SU-DHL-6 (cell line): ENCODE measurements at regions not wholly inside any gene's neighbourhood (a gene's known extent, or its start where the extent isn't known, plus 50 kb on each side); places are given as distances from the start of the nearest gene placed in this dataset.

Experiments used
- CTCF ChIP-seq: fragments of 200-600 bp; sonication (generic); IDR thresholded peaks from one replicate; pipeline ENCODE4 v1.5.1; 2017; ENCODE audit warnings: antibody characterized with exemption, mild to moderate bottlenecking, low read length, moderate library complexity; ENCODE audit not compliant: insufficient read depth, poor library complexity, severe bottlenecking
- EZH2phosphoT487 ChIP-seq: fragments of 200-600 bp; sonication (generic), shearing (Covaris generic); conservative IDR thresholded peaks from 2 replicates; pipeline ENCODE4 v1.6.1; 2018; ENCODE audit warnings: mild to moderate bottlenecking, antibody characterized with exemption, low read length, moderate library complexity, mixed read lengths

GRCh38 chr1:213698092-213698702 lies 289.6 kb upstream of the PROX1 start:
- no peak for TF ChIP-seq CTCF
- TF ChIP-seq EZH2phosphoT487, result no peak
